ENCODE measurements at regions not wholly inside any gene's neighbourhood (a gene's known extent, or its start where the extent isn't known, plus 50 kb on each side); places are given as distances from the start of the nearest gene placed in this dataset.
"Not testable (repeated sequence)": the region's sequence is repeated elsewhere in the genome, so short reads cannot be mapped to it uniquely, and the experiment has no call there.

DNA sequence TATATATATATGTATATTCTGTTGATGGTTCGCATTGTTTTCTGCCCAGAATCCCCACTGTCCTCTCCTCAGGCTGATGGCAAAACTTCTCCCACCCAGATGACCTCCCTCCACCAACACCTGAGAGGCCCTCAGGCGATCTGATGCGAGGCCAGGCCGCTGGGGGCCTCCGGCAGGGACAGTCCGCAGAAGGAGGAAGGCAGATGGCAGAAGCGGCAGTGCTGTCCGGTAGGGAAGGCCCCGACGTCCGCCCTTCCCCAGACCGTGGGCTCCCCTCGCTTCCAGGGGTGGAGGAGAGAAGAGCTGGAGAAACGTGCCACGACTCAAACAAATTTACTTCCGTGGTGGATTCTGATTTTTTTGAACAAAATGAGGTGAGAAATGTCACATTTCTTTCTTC is 178.3 kb upstream of the RGS6 start:
- H3K9me3 ChIP-seq (ENCODE audit: control insufficient read depth, low read length): peaks cover 5% of the 10 kb centered on the region
- H3K36me3 ChIP-seq (ENCODE audit: control insufficient read depth, insufficient read depth, low read length, severe bottlenecking): no peaks in the 10 kb centered on the region
- DNase-seq (ENCODE audit: low read depth): no peak
- no peak overlapping the region for H3K4me3 ChIP-seq (ENCODE audit: low read length)
- no peaks in the 10 kb centered on the region for H3K27me3 ChIP-seq (replicated peaks; ENCODE audit: control insufficient read depth, insufficient read depth, low read length)
- H3K4me1 ChIP-seq (ENCODE audit: control insufficient read depth, insufficient read depth, low read length): peaks cover 5% of the 10 kb centered on the region
- H3K9ac ChIP-seq (ENCODE audit: low read length): no peak overlapping the region

DNA sequence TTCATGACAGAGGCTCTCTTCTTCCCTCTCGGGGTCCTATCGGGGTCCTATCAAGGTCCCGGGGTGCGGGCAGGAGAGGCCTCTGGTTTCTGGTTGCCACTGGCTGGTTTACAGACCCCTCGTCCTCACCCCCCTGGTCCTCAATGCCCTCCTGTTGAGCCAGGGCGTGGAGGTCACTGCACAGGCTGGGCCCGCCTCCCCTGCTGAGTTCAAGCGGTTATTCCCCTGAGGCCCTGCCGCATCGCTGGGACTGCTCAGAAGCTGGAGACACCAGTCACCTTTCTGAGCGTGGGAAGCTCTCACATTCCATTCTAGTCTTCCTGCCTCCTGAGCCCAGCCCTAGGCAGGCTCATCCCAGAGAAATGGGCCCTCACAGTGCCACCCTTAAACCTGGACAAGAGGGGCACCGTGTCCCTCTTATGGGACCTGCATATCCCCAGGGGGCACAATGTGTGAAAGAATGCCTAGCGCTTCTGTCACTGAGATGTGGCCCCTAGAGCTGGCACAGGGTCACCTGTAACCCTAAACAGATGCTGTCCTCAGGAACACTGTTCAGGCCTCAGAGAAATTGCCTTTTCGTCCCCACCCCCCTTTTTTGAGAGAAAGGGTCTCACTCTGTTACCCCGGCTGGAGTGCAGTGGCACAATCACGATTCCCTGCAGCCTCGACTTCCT is 177.7 kb upstream of the RGS6 start:
- H3K4me1 ChIP-seq (ENCODE audit: control insufficient read depth, insufficient read depth, low read length): peaks cover 5% of the 10 kb centered on the region
- no peaks in the 10 kb centered on the region for H3K9me3 ChIP-seq (ENCODE audit: control insufficient read depth, low read length)
- no peak overlapping the region for H3K9ac ChIP-seq (ENCODE audit: low read length)
- no peaks in the 10 kb centered on the region for H3K27me3 ChIP-seq (replicated peaks; ENCODE audit: control insufficient read depth, insufficient read depth, low read length)
- H3K4me3 ChIP-seq (ENCODE audit: low read length): no peak overlapping the region
- no peak for DNase-seq (ENCODE audit: low read depth)
- H3K36me3 ChIP-seq (ENCODE audit: control insufficient read depth, insufficient read depth, low read length, severe bottlenecking): no peaks in the 10 kb centered on the region

DNA sequence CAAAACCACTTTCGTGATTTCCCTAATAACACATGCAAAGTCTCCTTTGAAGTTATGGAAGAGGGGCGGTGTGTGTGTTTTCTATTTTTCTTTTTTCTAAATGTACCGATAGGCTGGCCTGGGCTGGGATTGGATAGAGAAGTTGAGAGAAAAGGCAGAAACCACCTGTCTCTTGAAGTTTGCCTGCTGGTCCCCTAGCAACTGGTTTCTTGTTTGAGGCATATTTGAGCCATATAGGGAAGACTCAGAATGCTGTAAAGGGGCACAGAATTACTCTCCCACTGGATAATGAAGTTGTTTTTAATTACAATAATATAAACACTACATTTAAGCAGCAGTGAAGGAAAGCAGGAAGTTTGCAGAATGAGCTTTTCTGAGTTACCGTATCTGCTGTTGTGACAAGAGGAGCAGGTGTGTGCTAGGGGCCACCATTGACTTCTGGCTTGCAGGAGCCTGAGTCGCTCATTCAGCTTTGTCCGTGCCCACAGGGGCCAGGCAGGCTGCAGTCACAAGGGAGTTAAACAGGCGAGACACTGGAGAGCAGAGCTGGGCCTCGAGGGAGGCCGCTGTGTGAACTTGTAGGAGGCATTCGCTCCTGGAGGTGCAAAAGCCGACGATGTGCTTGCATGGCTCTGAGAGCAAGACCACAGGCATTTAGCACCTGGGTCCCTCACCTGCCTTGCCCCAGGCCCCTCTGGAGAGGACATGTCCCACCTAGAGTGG is 173.8 kb upstream of the RGS6 start:
- peaks cover 2% of the 10 kb centered on the region for H3K4me1 ChIP-seq (ENCODE audit: control insufficient read depth, insufficient read depth, low read length)
- no peaks in the 10 kb centered on the region for H3K27me3 ChIP-seq (replicated peaks; ENCODE audit: control insufficient read depth, insufficient read depth, low read length)
- H3K9me3 ChIP-seq (ENCODE audit: control insufficient read depth, low read length): peaks cover 12% of the 10 kb centered on the region
- no peak overlapping the region for H3K9ac ChIP-seq (ENCODE audit: low read length)
- DNase-seq (ENCODE audit: low read depth): no peak
- H3K4me3 ChIP-seq (ENCODE audit: low read length): no peak overlapping the region
- no peaks in the 10 kb centered on the region for H3K36me3 ChIP-seq (ENCODE audit: control insufficient read depth, insufficient read depth, low read length, severe bottlenecking)

DNA sequence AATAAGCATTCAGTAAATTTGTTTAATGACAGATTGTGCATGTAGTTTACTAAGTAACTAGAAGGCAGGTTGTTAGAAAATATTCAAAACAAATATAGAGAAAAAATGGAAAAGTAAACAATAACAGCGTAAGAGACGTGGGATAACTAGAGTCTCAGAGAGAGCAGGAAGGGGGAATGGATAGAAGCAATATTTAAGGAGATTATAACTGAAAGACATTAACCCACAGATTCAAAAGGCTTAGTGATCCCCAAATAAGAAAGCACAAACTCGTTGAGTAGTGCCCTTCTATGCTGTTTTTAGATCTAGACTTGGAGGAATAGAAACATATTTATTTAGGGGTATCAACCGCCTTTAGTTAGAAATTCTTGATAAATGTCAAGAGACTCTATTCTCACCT is 169.7 kb upstream of the RGS6 start:
- peaks cover 6% of the 10 kb centered on the region for H3K4me1 ChIP-seq (ENCODE audit: control insufficient read depth, insufficient read depth, low read length)
- no peak overlapping the region for H3K4me3 ChIP-seq (ENCODE audit: low read length)
- H3K9me3 ChIP-seq (ENCODE audit: control insufficient read depth, low read length): peaks cover 12% of the 10 kb centered on the region
- DNase-seq (ENCODE audit: low read depth): no peak
- H3K36me3 ChIP-seq (ENCODE audit: control insufficient read depth, insufficient read depth, low read length, severe bottlenecking): no peaks in the 10 kb centered on the region
- no peaks in the 10 kb centered on the region for H3K27me3 ChIP-seq (replicated peaks; ENCODE audit: control insufficient read depth, insufficient read depth, low read length)
- H3K9ac ChIP-seq (ENCODE audit: low read length): no peak overlapping the region

DNA sequence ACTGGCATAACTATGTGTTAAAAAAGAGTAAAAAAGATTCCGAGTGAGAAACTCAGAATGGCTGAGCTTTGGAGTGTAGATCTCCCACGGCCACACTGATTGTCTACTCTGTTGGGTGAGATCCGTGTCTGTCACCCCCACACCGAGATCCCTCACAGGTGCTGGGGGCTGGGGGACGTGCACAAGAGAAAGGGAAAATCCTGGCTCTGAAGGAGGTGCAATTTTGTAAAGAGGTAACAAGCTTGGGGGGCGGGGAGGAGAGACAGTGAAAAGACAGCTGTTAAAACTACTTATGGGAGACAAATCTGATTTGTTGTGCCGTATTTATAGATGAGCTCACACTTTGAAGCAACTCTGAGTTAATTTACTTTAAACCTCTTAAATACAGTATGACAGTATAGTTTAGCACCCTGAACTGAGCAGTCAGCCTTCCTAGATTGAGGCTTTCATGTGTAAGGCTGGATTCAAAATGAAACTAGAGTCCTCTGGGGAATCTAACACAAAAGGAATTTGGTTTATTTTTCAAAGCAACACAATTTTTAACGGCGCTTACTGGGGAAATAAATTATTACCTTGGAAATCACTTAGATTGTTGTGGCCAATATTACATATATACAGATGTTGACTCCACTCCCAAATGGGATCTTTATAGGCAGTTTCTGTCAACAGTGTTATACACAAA is 167.4 kb upstream of the RGS6 start:
- peak; percentile 57 for DNase-seq (ENCODE audit: low read depth)
- Histone ChIP-seq H3K9ac (ENCODE audit: low read length) (no peak overlapping the region), H3K27me3 (replicated peaks; ENCODE audit: control insufficient read depth, insufficient read depth, low read length) (no peaks in the 10 kb centered on the region), H3K4me1 (ENCODE audit: control insufficient read depth, insufficient read depth, low read length) (peaks cover 6% of the 10 kb centered on the region), H3K9me3 (ENCODE audit: control insufficient read depth, low read length) (peaks cover 12% of the 10 kb centered on the region), H3K36me3 (ENCODE audit: control insufficient read depth, insufficient read depth, low read length, severe bottlenecking) (no peaks in the 10 kb centered on the region), H3K4me3 (ENCODE audit: low read length) (peak overlapping the region; percentile 57)

DNA sequence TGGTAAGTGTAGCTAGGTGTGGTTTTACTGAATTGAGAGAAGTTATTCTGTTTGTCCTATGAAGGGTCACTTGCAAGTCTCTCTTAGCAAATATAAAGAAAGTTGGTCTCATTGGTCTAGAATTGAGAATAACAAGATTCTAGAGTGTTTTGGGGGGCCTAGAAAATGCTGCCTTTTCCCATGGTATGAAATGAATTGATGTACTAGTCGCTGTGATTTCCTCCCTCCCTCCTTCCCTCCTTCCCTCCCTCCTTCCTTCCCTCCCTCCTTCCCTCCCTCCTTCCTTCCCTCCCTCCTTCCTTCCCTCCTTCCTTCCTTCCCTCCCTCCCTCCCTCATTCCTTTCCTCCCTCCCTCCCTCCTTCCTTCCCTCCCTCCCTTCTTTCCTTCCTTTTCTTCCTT is 166.7 kb upstream of the RGS6 start:
- no peaks in the 10 kb centered on the region for H3K36me3 ChIP-seq (ENCODE audit: control insufficient read depth, insufficient read depth, low read length, severe bottlenecking)
- DNase-seq (ENCODE audit: low read depth): no peak
- H3K27me3 ChIP-seq (replicated peaks; ENCODE audit: control insufficient read depth, insufficient read depth, low read length): no peaks in the 10 kb centered on the region
- H3K9me3 ChIP-seq (ENCODE audit: control insufficient read depth, low read length): peaks cover 12% of the 10 kb centered on the region
- H3K4me1 ChIP-seq (ENCODE audit: control insufficient read depth, insufficient read depth, low read length): peaks cover 6% of the 10 kb centered on the region
- no peak overlapping the region for H3K4me3 ChIP-seq (ENCODE audit: low read length)
- H3K9ac ChIP-seq (ENCODE audit: low read length): no peak overlapping the region

DNA sequence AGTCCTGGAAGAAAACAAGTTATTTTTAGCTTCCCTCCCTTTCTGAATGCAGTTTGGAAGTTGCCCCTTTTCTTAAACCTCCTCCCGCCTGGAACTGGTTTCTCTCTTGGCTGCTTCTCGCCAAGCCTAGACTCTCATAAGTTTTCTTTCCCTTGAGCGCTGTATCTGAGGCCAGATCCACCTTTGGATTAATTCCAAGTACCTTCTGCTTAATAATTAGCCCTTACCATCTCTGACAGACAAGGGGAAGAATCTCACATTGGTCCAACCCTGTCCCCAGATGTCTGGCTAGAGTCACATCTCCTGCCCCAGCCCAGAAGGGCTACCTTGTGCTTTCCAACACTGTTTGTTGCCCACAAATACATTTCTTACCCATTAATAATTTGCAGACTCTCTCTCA is 161.8 kb upstream of the RGS6 start:
- Histone ChIP-seq H3K4me1 (ENCODE audit: control insufficient read depth, insufficient read depth, low read length) (no peaks in the 10 kb centered on the region), H3K4me3 (ENCODE audit: low read length) (no peak overlapping the region), H3K9me3 (ENCODE audit: control insufficient read depth, low read length) (peaks cover 16% of the 10 kb centered on the region), H3K9ac (ENCODE audit: low read length) (no peak overlapping the region), H3K36me3 (ENCODE audit: control insufficient read depth, insufficient read depth, low read length, severe bottlenecking) (no peaks in the 10 kb centered on the region), H3K27me3 (replicated peaks; ENCODE audit: control insufficient read depth, insufficient read depth, low read length) (no peaks in the 10 kb centered on the region)
- no peak for DNase-seq (ENCODE audit: low read depth)

DNA sequence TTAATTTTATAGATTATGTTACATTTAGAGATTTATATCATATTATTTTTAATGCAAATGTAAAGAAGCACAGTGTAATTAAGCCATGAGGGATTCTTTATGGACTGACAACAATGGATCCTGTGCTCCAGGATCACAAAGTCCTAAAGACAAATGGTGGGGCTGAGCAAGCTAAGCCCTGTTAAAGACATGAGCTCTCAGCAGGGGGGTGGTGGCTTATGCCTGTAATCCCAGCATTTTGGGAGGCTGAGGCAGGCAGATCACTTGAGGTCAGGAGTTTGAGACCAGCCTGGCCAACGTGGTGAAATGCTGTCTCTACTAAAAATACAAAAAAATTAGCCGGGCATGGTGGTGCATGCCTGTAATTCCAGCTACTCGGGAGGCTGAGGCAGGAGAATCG is 160.8 kb upstream of the RGS6 start:
- H3K9ac ChIP-seq (ENCODE audit: low read length); H3K4me3 ChIP-seq (ENCODE audit: low read length); DNase-seq (ENCODE audit: low read depth); H3K4me1 ChIP-seq (ENCODE audit: control insufficient read depth, insufficient read depth, low read length); H3K36me3 ChIP-seq (ENCODE audit: control insufficient read depth, insufficient read depth, low read length, severe bottlenecking); H3K27me3 ChIP-seq (replicated peaks; ENCODE audit: control insufficient read depth, insufficient read depth, low read length): not testable (repeated sequence)
- H3K9me3 ChIP-seq (ENCODE audit: control insufficient read depth, low read length): peaks cover 16% of the 10 kb centered on the region

DNA sequence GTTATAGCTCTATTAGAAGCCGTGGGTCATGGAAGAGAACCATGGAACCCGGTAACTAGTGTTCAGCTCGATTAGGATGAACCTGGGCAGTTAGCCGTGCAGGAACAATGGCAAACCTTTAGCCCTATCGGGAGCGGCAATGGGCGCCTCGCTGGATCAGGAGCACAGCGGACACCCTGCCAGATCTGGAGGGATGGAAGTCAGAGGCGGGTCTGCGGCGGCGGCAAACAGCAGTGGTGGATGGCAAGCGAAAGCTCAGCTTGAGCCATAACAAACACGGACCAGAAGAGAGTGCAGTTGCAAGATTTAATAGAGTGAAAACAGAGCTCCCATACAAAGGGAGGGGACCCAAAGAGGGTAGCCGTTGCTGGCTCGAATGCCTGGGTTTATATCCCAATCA is 160.2 kb upstream of the RGS6 start:
- DNase-seq (ENCODE audit: low read depth); H3K4me1 ChIP-seq (ENCODE audit: control insufficient read depth, insufficient read depth, low read length); H3K9ac ChIP-seq (ENCODE audit: low read length); H3K36me3 ChIP-seq (ENCODE audit: control insufficient read depth, insufficient read depth, low read length, severe bottlenecking); H3K27me3 ChIP-seq (replicated peaks; ENCODE audit: control insufficient read depth, insufficient read depth, low read length); H3K4me3 ChIP-seq (ENCODE audit: low read length): not testable (repeated sequence)
- H3K9me3 ChIP-seq (ENCODE audit: control insufficient read depth, low read length): peaks cover 19% of the 10 kb centered on the region

DNA sequence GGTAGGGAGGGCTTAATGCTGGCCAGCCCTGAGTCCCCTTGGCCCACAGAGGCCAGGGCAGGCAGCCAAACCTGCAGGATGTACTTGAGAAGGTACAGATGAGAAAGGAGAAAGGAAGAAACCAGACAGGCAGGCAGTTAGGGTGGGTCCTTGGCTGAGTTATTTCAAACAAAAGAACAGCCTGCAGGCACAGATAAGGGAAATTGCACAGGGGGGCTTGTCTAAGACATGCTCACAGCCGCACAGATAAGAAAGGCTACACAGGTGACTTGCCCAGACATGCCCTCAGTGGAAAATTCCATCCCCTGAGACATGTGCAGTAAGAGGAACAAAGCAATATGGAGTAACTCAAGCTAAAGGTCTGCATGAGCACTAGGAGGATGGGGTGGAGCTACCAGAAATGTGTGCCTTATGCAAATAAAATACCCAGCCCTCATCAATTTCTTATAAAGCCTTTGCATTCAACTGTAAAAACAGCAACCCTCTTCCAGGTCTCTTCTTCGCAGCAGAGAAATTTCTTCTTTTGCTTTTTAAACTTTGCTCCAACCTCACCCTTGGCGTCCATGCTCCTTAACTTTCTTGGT is 158.2 kb upstream of the RGS6 start:
- no peak for DNase-seq (ENCODE audit: low read depth)
- Histone ChIP-seq H3K9ac (ENCODE audit: low read length) (no peak overlapping the region), H3K4me3 (ENCODE audit: low read length) (no peak overlapping the region), H3K36me3 (ENCODE audit: control insufficient read depth, insufficient read depth, low read length, severe bottlenecking) (no peaks in the 10 kb centered on the region), H3K9me3 (ENCODE audit: control insufficient read depth, low read length) (peaks cover 20% of the 10 kb centered on the region), H3K27me3 (replicated peaks; ENCODE audit: control insufficient read depth, insufficient read depth, low read length) (peaks cover 8% of the 10 kb centered on the region), H3K4me1 (ENCODE audit: control insufficient read depth, insufficient read depth, low read length) (no peaks in the 10 kb centered on the region)
